Fibroblast of upper back skin (primary cell): ENCODE measurements at regions not wholly inside any gene's neighbourhood (a gene's known extent, or its start where the extent isn't known, plus 50 kb on each side); places are given as distances from the start of the nearest gene placed in this dataset.

ENCODE experiments used
- DNase-seq: peaks from one replicate; pipeline ENCODE4 v3.0.0-alpha.2; 2013

DNA sequence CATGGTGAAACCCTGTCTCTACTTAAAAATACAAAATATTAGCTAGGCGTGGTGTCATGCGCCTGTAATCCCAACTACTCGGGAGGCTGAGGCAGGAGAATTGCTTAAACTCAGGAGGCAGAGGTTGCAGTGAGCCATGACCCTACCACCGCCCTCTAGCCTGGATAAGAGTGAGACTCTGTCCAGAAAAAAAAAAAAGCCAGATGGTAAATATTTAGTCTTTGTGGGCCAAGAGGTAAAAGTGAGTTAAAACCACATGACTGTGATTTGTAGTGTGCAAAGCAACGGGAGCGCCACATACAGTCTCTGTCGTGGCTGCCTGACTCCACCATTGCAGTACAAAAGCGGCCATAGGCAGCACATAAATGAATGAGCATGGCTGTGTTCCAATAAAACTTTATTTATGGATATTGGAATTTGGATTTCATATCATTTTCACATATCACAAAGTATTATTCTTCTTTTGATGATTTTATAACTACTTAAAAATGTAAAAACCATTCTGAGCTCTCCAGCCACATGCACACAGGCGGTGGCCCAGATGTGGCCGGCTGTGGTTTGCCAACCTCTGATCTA, 51.8 kb upstream of the CASZ1 start:
- no peak for DNase-seq

DNA sequence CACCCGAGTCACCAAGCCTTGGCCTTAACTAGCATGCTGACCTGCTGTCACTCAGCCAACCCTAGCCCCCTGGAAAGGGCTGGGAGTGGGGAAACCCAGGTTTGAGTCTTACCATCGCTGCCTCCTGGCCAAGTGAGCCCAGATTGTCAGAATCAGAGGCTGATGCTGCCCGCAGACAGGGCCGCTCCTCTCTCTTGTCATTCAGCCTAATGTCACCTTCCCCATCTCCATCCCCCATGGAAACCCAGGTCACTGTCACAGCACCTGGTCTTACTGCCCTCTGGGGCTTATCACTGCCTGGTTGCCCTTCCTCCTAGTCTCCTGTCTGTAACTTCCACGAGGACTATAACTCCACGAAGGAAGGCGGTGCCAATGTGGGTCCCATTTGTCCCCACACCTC, 53.6 kb upstream of the CASZ1 start:
- DNase-seq = no peak

DNA sequence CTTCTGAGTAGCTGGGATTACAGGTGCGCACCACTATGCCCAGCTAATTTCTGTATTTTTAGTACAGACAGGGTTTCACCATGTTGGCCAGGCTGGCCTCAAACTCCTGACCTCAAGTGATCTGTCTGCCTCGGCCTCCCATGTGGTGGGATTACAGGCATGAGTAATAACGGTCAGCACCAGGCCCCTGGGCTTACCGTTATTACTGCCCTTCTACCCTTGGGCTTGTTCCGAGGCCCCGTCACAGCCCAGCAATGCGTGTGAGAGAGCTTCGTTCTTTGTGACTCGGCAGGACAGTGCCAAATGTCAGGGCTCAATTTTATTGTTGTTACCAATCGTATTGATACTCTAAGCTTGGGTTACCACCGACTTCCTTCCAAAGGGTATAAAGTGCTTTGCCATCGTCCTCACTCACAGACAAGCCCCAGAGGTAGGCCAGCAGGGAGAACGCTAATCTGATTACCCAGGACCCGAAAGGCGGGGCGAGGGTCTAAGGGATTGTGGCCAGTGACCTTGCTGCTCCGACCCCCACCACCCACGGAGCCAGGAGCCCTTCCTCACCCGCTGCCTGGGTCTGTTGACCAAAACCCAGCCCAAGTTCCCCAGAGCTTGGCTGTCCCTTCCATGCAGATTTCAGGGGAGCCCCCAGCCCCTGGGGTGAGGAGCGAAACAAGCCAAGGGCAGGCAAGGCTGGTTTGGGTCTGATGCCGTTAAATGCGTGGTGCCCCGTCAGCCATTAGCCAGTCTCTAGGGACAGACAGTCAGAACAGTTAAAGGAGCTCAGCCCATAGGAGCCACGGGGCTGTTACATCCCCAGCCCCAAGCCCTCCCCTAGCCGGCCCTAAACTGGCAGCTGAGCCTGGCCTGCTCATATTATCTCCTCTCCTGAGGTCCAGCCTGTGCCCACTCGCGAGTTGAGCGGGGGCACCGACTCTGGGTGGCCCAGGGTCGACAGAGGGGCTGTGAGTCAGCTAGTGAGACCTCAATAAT, 54.9 kb upstream of the CASZ1 start:
- DNase-seq = no peak

DNA sequence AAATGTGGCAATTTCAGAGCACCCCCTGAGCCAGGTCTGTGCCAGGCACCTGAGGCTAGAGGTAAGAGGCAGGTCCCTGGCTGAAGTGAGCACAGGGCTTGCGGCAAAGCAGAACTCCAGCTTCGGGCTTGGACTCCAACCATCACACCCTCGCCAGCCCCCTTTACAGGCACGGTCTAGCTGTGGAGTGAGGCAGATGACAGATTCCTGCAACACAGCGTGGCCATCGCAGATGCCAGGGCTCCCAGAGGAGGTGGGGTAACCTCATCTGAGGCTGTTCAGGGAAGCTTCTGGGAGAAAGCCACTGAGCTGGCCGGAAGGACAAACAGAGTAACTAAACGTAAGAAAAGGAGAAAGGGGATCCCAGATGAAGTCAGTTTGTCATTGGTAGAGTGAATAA, 55.6 kb upstream of the CASZ1 start:
- no peak for DNase-seq

DNA sequence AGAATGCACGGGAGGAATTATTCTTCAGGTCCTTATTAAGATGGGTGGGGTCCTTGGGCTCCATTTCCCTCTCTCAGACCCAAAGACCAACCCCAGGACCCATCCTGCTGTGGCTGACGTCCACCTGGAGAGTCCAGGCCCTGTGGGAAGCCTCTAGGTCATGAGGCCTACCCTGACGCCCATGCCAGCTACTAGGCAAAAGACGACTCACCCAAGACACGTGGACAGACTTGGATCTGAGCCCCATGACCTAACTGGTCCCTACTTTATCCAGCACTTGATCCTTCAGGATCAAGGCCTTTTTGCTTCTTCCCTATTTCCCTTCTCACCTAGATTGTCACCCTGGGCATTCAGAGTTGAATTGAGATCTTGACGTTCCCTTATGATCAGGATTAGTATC, 56.0 kb upstream of the CASZ1 start:
- DNase-seq = no peak

DNA sequence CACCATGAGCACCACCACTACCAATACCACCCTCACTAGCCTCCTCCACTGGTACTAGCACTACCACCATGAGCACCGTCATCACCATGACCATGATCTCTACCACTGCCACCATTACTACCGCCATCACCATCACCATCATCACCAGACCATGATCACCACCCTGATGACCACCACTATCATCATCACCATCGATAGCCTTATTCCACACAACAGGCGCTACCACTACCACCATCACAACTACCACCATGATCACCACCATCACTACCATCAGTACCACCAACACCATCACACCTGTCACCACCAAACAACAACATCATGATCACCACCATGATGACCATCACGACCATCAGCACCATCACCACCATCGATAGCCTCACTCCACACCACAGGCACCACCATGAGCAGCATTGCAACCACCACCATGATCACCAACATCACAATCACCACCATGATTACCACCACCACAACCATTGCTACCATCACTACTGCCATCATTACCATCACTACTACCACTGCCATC, 56.6 kb upstream of the CASZ1 start:
- DNase-seq = no peak

DNA sequence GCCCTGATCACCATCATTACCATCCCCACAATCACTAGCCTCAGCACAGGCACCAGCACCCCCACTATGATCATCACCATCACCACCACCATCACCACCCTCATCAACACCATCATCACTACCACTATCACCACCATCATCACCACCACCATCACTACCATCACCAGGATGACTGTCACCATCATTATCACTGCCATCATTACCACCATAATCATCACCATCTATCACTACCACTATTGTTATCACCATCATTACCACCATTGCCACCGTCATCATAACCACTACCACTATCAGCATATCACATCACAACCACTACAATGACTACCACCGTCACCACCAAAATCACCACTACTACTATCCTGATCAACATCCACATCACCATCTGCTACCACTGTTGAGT, 57.3 kb upstream of the CASZ1 start:
- DNase-seq = no peak

DNA sequence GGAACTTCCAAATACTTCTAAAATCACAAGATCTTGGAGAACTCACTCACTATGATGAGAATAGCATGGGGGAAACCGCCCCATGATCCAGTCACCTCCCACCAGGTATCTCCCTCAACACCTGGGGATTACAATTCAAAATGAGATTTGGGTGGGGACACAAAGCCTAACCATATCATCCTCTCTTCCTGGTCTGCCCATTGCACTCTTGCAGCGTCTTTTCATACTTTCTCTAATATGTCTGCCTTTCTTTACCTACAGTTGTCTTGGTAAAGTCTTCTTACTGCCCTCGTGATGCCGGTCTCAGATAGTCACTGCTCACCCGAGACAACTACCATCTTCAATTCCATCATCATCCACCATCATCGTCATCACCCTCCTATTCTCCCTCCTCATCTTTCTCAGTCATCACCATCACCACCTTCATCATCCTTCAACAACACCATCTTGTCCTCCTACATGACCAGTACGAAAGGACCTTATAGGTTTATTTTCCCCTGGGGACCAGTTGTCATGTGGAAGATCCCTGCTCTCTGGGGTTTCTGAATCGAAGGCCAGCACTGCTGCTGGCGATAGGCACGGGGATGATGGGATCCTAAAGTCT, 58.5 kb upstream of the CASZ1 start:
- no peak for DNase-seq

DNA sequence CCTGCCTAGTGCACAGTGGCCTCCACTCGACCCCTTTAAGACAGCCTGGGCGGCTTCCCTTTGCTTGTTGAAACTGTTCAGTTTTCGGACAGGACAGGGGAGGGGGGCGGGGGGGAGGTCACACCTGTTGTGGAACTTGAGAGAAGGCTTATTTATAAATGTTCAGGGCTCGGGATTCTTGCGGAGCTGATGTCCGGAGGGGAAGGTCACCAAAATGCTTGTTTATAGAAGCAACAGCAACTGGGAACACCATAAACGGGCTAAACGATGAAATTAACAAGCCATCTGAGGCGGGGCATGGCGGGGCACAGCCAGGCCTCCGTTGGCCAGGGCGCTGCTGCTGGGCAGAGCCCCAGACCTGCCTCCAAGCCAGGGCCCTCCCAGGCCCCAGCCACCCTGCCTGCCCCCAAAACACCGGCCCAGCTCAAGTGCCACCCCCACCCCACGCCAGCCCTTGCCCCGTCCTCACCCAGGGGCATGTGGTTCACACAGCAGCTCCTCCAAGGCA, 59.8 kb upstream of the CASZ1 start:
- no peak for DNase-seq

DNA sequence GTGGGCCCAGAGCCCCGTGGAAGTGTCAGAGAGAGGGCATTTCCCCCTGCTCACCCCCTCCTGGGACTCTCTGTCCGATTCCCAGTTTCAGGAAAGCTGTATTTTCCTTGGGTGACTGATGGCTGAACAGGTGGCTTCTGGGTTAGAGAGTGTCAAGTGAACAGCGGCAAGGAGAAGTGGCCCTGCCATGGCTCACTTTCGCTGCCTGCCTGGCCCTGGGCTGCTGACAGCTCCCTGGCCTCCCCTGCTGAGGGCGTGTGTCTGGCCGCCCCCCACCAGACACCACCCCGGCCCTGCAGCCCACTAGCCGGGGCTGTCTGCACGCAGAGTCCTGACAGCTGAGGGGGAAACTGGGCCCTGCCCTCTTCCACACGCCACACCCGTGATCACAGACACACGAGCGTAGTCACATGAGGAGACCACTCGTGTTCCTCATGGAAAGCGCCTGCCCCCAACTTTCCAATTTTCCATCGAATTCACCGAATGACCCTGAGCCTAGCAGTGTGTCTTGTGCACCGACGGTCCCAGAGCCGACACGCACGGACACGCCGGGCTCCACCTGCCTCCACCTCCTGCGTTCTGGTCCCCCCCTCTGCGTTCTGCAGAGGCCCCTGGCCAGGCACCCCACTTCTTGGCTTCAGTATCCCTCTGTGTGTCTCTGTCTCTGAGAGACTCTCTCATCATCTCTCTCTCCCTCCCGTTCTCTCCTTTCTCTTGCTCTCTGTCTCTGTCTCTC, 60.6 kb upstream of the CASZ1 start:
- no peak for DNase-seq

DNA sequence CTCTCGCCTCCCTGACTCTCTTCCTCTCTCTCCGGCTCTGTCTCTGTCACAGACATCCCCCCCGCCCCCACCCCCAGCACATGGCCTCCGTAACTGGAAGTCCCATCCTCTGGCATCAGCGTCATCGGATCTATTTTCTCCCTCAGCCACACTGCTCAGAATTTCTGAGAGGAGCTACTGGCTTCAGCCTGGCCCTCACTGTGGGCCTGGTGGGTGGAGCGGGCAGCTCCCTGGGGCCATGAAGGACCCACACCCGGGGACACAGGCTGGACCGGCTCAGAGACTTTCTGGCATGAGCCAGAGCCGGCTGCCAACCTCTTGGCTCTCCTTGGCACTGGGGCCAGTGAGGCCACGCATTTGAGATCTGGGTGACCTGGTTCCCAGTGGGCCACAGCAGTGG, 61.2 kb upstream of the CASZ1 start:
- DNase-seq = no peak

DNA sequence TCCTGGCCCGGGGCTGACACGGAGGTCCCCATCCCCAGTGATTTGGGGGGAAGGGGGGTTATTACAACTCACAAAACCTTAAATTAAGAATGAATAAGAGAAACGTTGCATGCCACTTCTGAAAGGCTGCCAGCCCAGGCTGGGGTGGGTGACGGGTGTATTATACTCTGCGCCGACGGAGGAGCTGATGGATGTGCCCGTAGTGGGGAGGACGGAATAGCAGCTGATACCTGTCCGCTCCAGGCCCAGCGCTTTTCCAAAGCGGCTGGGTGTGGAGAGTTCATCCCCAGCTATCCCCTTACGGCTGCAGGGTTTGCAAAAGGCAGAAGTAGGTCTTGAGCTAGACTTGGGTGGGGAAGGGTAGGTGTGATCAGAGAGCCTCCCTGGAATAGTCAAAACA, 63.8 kb upstream of the CASZ1 start:
- DNase-seq = no peak

DNA sequence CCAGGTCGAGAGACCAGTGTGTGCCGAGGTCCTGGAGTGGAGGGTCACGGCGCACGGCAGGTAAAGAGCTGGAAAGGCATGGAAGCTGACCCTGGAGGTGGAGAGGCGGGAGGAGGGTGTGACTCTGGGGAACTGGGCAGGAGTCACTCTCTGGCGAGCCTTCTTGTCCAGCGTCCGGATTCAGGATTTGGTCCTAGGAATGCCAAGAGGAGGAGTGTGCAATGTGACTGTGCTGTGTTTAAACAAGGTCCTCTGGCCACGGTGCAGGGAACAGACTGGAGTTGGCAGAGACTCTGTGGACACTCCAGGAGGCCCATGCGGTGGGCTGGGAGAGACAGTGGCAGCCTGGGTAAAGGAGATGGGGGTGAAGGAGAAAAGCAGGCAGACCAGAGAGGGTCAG, 64.2 kb upstream of the CASZ1 start:
- no peak for DNase-seq

DNA sequence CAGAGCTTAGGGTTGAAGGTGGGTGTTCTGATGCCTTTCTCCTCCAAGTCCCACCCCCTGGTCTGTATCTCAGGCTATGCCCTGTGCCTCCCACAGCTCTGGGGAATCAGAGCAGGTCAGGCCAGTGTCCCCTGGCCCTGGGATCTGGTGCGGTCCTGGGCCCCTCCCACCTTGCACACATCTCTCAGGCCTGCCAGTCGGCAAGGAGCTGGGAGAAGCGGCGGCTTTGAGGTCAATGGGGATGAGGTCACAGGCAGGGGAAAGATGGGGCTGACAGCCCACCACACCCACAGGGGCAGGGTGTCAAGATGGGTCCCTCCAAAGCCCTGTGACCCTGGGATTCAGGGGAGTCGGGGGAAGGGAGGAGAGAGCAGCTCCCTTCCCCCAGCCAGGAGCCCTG, 65.4 kb upstream of the CASZ1 start:
- DNase-seq = no peak

DNA sequence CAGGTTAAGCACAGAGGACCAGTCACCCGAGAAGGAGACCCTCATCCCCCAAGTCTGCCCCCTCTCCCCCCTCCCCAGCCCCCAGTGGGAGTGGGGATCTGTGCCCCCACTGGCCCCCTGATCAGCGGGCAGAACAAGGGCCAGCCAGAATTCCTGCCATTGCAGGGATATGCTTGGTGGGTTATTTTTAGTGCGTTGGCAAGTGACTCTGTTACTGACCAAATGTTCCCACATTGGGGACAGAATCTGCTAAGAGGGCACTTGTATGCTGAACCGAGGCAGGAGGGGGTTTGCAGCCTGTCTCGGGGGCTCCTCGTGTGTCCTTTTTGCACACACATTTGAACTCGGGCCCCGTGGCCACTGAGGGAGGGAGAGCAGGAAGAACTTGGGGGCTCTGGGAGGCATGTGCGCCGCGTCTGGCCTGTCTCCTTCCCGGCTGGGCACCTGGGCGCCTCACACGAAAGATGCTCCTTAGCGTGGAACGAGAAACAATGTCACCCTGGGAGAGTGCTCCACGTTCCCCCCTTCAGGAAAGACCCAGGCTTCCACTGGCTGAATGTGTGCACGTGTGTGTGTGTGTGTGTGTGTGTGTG, 66.4 kb upstream of the CASZ1 start:
- DNase-seq = no peak

DNA sequence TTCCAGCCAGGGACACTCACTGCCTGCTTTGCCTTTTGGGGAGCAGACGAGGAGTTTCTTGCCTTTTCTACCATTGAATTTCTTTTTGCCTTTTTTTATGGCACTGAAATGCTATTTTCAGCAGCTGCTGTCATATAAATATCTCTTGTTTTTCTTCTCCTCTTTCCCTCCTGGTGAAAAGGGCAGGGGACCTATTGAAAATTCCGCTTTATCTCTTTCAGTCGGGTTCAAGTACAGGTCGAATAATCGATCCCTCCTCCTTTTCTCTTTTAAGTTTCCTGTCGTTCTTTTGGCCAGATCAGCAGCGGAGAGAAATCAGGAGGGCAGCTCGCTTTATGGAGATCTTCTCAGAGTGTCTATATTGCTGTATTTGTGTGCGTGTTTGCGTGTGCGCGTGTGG, 67.4 kb upstream of the CASZ1 start:
- DNase-seq = no peak

DNA sequence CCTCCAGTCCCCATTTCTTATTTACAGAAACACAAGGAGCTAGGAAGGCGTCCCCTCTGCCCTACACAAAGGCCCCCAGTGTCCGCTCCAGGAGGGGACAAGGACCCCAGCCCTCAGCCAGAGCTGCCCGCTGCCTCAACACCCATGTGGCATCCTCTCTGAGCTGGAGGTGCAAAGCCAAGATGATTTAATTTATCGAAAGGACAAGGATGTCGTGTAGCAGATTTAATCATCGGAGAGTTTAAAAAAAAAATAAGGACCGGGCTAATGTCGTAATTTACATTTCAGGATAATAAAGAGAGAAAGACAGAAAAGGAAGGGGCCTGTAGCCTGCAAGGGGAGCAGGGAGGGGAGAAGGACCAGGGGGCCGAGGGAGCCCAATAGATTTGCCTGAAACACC, 68.3 kb upstream of the CASZ1 start:
- no peak for DNase-seq

DNA sequence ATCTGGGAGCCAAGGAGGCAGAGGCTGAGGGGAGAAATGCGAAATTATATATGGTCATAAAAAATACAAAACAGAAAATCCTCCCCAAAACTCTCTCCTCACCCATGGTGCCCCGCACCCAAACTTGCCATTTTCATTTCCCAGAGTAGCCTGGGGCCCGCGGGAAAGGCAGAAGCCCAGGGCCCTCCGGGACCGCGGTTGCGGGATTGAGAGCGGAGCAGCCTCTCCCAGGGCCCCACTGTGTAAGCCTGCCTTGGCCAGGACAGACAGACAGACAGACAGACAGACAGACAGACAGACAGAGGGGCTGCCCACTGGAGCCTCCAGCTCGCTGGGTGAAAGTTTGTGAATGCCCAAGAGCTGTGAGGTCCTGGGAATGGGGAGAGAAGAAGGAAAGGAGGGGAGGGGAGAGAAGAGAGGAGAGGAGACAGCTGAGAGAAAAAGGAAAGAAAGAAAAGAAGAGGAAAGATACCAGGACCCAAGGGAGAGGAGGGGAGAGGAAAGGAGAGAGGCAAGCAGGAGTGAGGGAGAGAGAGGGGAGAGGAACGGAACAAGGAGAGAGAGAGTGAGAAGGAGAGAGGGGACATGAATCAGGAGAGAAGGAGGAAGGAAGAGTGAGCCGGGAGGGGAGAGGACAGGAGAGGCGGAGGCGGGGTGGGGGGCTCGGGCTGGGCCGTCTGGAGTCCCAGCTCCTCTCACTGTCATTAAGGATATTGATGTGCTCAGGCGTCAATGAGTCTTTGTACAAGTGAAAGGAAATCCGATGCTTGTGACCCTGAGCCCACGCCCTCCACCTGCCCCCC, 69.3 kb upstream of the CASZ1 start:
- no peak for DNase-seq

DNA sequence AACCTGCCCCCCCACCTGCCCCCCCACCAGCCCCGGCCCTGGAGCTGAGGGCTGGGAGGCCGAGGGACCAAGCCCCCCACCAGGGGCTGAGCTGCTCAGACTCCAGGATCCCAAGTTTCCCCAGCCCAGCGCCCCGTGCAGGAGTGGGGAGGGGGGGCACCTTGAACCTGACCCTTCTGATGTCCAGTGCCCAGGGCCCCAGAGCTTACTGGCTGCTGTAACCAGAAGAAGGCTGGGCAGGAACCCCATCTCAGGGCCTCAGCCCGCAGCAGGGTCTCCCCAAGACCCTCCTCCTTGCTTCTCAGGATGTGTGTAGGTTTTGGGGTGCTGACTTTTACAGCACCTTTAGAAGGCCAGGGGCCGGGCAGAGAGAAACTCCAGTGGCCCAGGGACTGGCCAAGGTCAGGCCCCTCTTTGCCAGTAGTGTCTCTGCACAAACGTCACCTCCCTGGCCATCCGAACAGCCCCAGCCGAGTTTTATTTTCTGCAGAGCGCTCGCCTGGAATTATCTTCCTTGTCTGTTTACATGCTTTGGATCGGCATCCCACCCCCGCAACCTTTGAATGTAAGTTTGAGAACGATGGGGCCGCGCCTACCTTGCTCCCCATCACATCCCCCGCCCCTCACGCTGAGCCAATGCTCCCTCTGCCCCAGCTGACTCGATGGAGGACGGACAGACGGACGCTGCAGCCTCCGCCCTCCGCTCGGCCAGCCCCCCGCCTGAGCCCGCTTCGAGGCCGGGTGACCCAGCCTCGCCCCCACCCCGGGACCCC, 70.1 kb upstream of the CASZ1 start:
- DNase-seq = no peak

DNA sequence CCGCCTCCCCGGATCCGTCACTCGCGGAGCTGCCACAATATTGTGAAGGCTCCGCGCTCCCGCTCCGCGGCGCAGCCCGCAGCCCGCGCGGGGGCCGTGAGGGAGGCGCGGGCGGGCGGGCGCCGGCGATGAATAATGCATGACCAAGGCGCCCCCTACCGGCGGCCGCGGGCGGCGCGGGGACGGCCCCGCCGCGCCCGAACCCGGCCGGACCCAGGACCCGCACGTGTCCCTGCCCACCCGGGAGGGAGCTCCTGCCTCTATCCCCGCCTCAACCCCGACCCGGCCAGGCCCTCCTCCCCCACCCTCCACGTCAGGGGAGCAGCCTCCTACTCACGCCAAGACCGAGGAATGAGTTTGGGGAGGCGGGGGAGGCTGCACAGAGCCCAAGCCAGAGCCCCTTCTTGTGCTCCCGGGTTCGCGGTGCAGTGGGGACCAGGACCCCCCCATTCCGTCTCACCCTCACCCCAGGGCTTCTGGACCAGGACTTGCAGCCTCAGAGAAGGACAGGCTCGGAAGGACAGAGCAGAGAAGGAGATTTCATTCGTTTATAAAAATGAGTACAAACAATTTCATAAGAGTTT, 70.8 kb upstream of the CASZ1 start:
- DNase-seq = peak; percentile 21
